ENCODE measurements at regions not wholly inside any gene's neighbourhood (a gene's known extent, or its start where the extent isn't known, plus 50 kb on each side); places are given as distances from the start of the nearest gene placed in this dataset.
"Not testable (repeated sequence)": the region's sequence is repeated elsewhere in the genome, so short reads cannot be mapped to it uniquely, and the experiment has no call there.

- Histone ChIP-seq H3K18ac (ENCODE audit: low read length) (no peak overlapping the region), H3K79me1 (ENCODE audit: low read length) (no peaks in the 10 kb centered on the region), H3K27me3 (ENCODE audit: insufficient read depth, low read length, poor library complexity) (no peaks in the 10 kb centered on the region), H3K9ac (ENCODE audit: low read length) (no peak overlapping the region), H4K5ac (ENCODE audit: low read length) (no peak overlapping the region), H4K8ac (ENCODE audit: low read depth, low read length) (no peak overlapping the region), H2BK5ac (ENCODE audit: low read length) (no peak overlapping the region), H3K27ac (ENCODE audit: low read depth, low read length) (no peak overlapping the region), H2AK5ac (ENCODE audit: low read length) (no peak overlapping the region), H3K4me1 (ENCODE audit: control insufficient read depth, low read depth, low read length) (no peaks in the 10 kb centered on the region), H3K23ac (ENCODE audit: low read length) (no peak overlapping the region), H3K4me3 (ENCODE audit: low read length) (no peak overlapping the region), H3K79me2 (ENCODE audit: control insufficient read depth, insufficient read depth, low read length) (no peaks in the 10 kb centered on the region), H3K36me3 (ENCODE audit: control insufficient read depth, insufficient read depth, low read length) (no peaks in the 10 kb centered on the region), H2BK120ac (ENCODE audit: low read depth, low read length) (no peak overlapping the region), H3K56ac (ENCODE audit: low read length) (no peak overlapping the region), H2BK15ac (replicated peaks; ENCODE audit: low read depth) (no peak overlapping the region), H3K4me2 (ENCODE audit: low read length) (no peak overlapping the region), H3K4ac (ENCODE audit: low read depth, low read length) (no peak overlapping the region)
- no CpG with 5 or more reads among the region's 5 CpGs for WGBS (ENCODE audit: extremely low coverage, insufficient coverage, low lambda C conversion rate)
- DNase-seq, result no peak
Measured at GRCh38 chr12:114604606-114605005, 79.4 kb downstream of the TBX3 start.

- H3K36me3 ChIP-seq (ENCODE audit: control insufficient read depth, insufficient read depth, low read length); DNase-seq; H3K18ac ChIP-seq (ENCODE audit: low read length); H2AK5ac ChIP-seq (ENCODE audit: low read length); H3K56ac ChIP-seq (ENCODE audit: low read length); H4K5ac ChIP-seq (ENCODE audit: low read length); H3K79me2 ChIP-seq (ENCODE audit: control insufficient read depth, insufficient read depth, low read length); H2BK120ac ChIP-seq (ENCODE audit: low read depth, low read length); H3K79me1 ChIP-seq (ENCODE audit: low read length); H2BK15ac ChIP-seq (replicated peaks; ENCODE audit: low read depth); H3K27ac ChIP-seq (ENCODE audit: low read depth, low read length); H3K27me3 ChIP-seq (ENCODE audit: insufficient read depth, low read length, poor library complexity); H2BK5ac ChIP-seq (ENCODE audit: low read length); H3K4me1 ChIP-seq (ENCODE audit: control insufficient read depth, low read depth, low read length); H3K4me3 ChIP-seq (ENCODE audit: low read length); H3K9ac ChIP-seq (ENCODE audit: low read length); H4K8ac ChIP-seq (ENCODE audit: low read depth, low read length); H3K23ac ChIP-seq (ENCODE audit: low read length); H3K4ac ChIP-seq (ENCODE audit: low read depth, low read length); H3K4me2 ChIP-seq (ENCODE audit: low read length): not testable (repeated sequence)
- WGBS (ENCODE audit: extremely low coverage, insufficient coverage, low lambda C conversion rate), result no CpG with 5 or more reads among the region's 2 CpGs
Measured at GRCh38 chr12:114600584-114600983, 83.4 kb downstream of the TBX3 start.

DNA sequence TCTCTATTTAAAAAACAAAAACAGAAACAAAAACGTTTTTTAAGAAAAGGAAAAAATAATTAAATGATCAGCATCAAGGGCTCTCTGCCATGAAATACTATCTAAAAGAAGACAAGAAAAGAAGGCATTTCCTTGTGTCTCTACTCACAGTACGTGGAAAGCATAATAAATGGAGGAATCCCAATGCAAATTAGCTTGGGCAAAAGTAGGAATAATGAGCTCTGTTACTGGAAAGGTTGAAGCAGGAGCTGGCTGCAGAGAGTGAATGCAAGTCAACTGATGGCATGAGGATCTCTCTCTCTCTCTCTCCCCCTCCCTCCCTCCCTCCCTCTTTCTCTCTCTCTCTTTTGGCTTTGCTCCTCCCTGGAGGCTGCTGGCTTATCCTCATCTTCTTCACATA, 85.9 kb downstream of the TBX3 start:
- H3K23ac ChIP-seq (ENCODE audit: low read length), result no peak overlapping the region
- H3K27me3 ChIP-seq (ENCODE audit: insufficient read depth, low read length, poor library complexity), result no peaks in the 10 kb centered on the region
- no peaks in the 10 kb centered on the region for H3K79me1 ChIP-seq (ENCODE audit: low read length)
- no peak overlapping the region for H4K5ac ChIP-seq (ENCODE audit: low read length)
- H3K79me2 ChIP-seq (ENCODE audit: control insufficient read depth, insufficient read depth, low read length), result no peaks in the 10 kb centered on the region
- H2BK5ac ChIP-seq (ENCODE audit: low read length), result no peak overlapping the region
- no peak overlapping the region for H2AK5ac ChIP-seq (ENCODE audit: low read length)
- DNase-seq, result no peak
- no peaks in the 10 kb centered on the region for H3K4me1 ChIP-seq (ENCODE audit: control insufficient read depth, low read depth, low read length)
- no peaks in the 10 kb centered on the region for H3K36me3 ChIP-seq (ENCODE audit: control insufficient read depth, insufficient read depth, low read length)
- no peak overlapping the region for H3K18ac ChIP-seq (ENCODE audit: low read length)
- no peak overlapping the region for H4K8ac ChIP-seq (ENCODE audit: low read depth, low read length)
- no peak overlapping the region for H2BK15ac ChIP-seq (replicated peaks; ENCODE audit: low read depth)
- no peak overlapping the region for H3K27ac ChIP-seq (ENCODE audit: low read depth, low read length)
- H3K4me3 ChIP-seq (ENCODE audit: low read length), result no peak overlapping the region
- WGBS (ENCODE audit: extremely low coverage, insufficient coverage, low lambda C conversion rate), result no CpG with 5 or more reads among the region's 2 CpGs
- no peak overlapping the region for H3K9ac ChIP-seq (ENCODE audit: low read length)
- H3K56ac ChIP-seq (ENCODE audit: low read length), result no peak overlapping the region
- H3K4ac ChIP-seq (ENCODE audit: low read depth, low read length), result no peak overlapping the region
- no peak overlapping the region for H2BK120ac ChIP-seq (ENCODE audit: low read depth, low read length)
- H3K4me2 ChIP-seq (ENCODE audit: low read length), result no peak overlapping the region

DNA sequence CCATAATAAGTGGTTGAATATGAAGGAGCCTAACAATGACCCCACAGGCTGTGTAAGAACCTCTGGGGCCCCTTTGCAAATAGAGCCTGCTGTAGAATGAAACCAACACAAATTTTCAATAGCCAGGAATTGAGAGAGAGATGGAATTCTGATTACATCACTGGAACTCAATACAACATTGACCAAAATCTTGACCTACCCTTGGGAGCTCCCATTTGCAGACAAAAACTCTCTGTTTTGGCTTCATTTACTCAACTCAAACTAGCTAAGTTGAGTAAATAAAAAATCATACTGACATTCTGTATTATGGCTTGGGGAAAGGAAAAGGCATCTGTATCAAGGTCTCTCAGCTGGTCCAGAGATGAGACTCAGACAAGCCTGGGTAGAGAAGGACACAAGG, 91.0 kb downstream of the TBX3 start:
- no peaks in the 10 kb centered on the region for H3K36me3 ChIP-seq (ENCODE audit: control insufficient read depth, insufficient read depth, low read length)
- H3K9ac ChIP-seq (ENCODE audit: low read length), result no peak overlapping the region
- H3K27ac ChIP-seq (ENCODE audit: low read depth, low read length), result no peak overlapping the region
- no peaks in the 10 kb centered on the region for H3K4me1 ChIP-seq (ENCODE audit: control insufficient read depth, low read depth, low read length)
- no peak overlapping the region for H4K8ac ChIP-seq (ENCODE audit: low read depth, low read length)
- no peak overlapping the region for H2BK5ac ChIP-seq (ENCODE audit: low read length)
- H3K56ac ChIP-seq (ENCODE audit: low read length), result no peak overlapping the region
- H4K5ac ChIP-seq (ENCODE audit: low read length), result no peak overlapping the region
- no peaks in the 10 kb centered on the region for H3K27me3 ChIP-seq (ENCODE audit: insufficient read depth, low read length, poor library complexity)
- no peaks in the 10 kb centered on the region for H3K79me2 ChIP-seq (ENCODE audit: control insufficient read depth, insufficient read depth, low read length)
- H2AK5ac ChIP-seq (ENCODE audit: low read length), result no peak overlapping the region
- H2BK120ac ChIP-seq (ENCODE audit: low read depth, low read length), result no peak overlapping the region
- no peak for DNase-seq
- H3K4me3 ChIP-seq (ENCODE audit: low read length), result no peak overlapping the region
- no peak overlapping the region for H3K4me2 ChIP-seq (ENCODE audit: low read length)
- H3K18ac ChIP-seq (ENCODE audit: low read length), result no peak overlapping the region
- H3K23ac ChIP-seq (ENCODE audit: low read length), result no peak overlapping the region
- no peak overlapping the region for H2BK15ac ChIP-seq (replicated peaks; ENCODE audit: low read depth)
- no peak overlapping the region for H3K4ac ChIP-seq (ENCODE audit: low read depth, low read length)
- H3K79me1 ChIP-seq (ENCODE audit: low read length), result no peaks in the 10 kb centered on the region

GRCh38 chr12:114588061-114588460, 95.9 kb downstream of the TBX3 start:
- Histone ChIP-seq H3K9ac (ENCODE audit: low read length) (no peak overlapping the region), H3K79me1 (ENCODE audit: low read length) (no peaks in the 10 kb centered on the region), H3K36me3 (ENCODE audit: control insufficient read depth, insufficient read depth, low read length) (no peaks in the 10 kb centered on the region), H3K56ac (ENCODE audit: low read length) (no peak overlapping the region), H3K79me2 (ENCODE audit: control insufficient read depth, insufficient read depth, low read length) (no peaks in the 10 kb centered on the region), H2BK5ac (ENCODE audit: low read length) (no peak overlapping the region), H3K4me3 (ENCODE audit: low read length) (no peak overlapping the region), H3K4ac (ENCODE audit: low read depth, low read length) (no peak overlapping the region), H3K18ac (ENCODE audit: low read length) (no peak overlapping the region), H2BK15ac (replicated peaks; ENCODE audit: low read depth) (no peak overlapping the region), H2BK120ac (ENCODE audit: low read depth, low read length) (no peak overlapping the region), H3K23ac (ENCODE audit: low read length) (no peak overlapping the region), H3K27me3 (ENCODE audit: insufficient read depth, low read length, poor library complexity) (no peaks in the 10 kb centered on the region), H3K27ac (ENCODE audit: low read depth, low read length) (no peak overlapping the region), H3K4me1 (ENCODE audit: control insufficient read depth, low read depth, low read length) (no peaks in the 10 kb centered on the region), H4K8ac (ENCODE audit: low read depth, low read length) (no peak overlapping the region), H3K4me2 (ENCODE audit: low read length) (no peak overlapping the region), H2AK5ac (ENCODE audit: low read length) (no peak overlapping the region), H4K5ac (ENCODE audit: low read length) (no peak overlapping the region)
- DNase-seq, result no peak
- WGBS (ENCODE audit: extremely low coverage, insufficient coverage, low lambda C conversion rate), result no CpG with 5 or more reads among the region's 7 CpGs

- no peak overlapping the region for H2BK120ac ChIP-seq (ENCODE audit: low read depth, low read length)
- H2BK5ac ChIP-seq (ENCODE audit: low read length), result no peak overlapping the region
- no CpG with 5 or more reads among the region's 2 CpGs for WGBS (ENCODE audit: extremely low coverage, insufficient coverage, low lambda C conversion rate)
- H3K56ac ChIP-seq (ENCODE audit: low read length), result no peak overlapping the region
- no peaks in the 10 kb centered on the region for H3K79me2 ChIP-seq (ENCODE audit: control insufficient read depth, insufficient read depth, low read length)
- no peak overlapping the region for H3K23ac ChIP-seq (ENCODE audit: low read length)
- DNase-seq, result no peak
- no peaks in the 10 kb centered on the region for H3K4me1 ChIP-seq (ENCODE audit: control insufficient read depth, low read depth, low read length)
- no peak overlapping the region for H2BK15ac ChIP-seq (replicated peaks; ENCODE audit: low read depth)
- no peak overlapping the region for H4K5ac ChIP-seq (ENCODE audit: low read length)
- no peak overlapping the region for H3K4me2 ChIP-seq (ENCODE audit: low read length)
- H2AK5ac ChIP-seq (ENCODE audit: low read length), result no peak overlapping the region
- no peak overlapping the region for H3K4me3 ChIP-seq (ENCODE audit: low read length)
- no peak overlapping the region for H3K9ac ChIP-seq (ENCODE audit: low read length)
- H3K18ac ChIP-seq (ENCODE audit: low read length), result no peak overlapping the region
- H3K27ac ChIP-seq (ENCODE audit: low read depth, low read length), result no peak overlapping the region
- H3K36me3 ChIP-seq (ENCODE audit: control insufficient read depth, insufficient read depth, low read length), result no peaks in the 10 kb centered on the region
- H4K8ac ChIP-seq (ENCODE audit: low read depth, low read length), result no peak overlapping the region
- H3K4ac ChIP-seq (ENCODE audit: low read depth, low read length), result no peak overlapping the region
- H3K79me1 ChIP-seq (ENCODE audit: low read length), result no peaks in the 10 kb centered on the region
- no peaks in the 10 kb centered on the region for H3K27me3 ChIP-seq (ENCODE audit: insufficient read depth, low read length, poor library complexity)
Measured at GRCh38 chr12:114580306-114580705, 103.7 kb downstream of the TBX3 start.

All from mesendoderm (in vitro differentiated cells).